NCI-H2029 treated with DMSO at 0.1 percent for 48 hours (cell line): ENCODE measurements at regions not wholly inside any gene's neighbourhood (a gene's known extent, or its start where the extent isn't known, plus 50 kb on each side); places are given as distances from the start of the nearest gene placed in this dataset.

Experiments used
- DNase-seq: peaks from one replicate; lab custom pipeline; 2025; lab: John Stamatoyannopoulos, UW

DNA sequence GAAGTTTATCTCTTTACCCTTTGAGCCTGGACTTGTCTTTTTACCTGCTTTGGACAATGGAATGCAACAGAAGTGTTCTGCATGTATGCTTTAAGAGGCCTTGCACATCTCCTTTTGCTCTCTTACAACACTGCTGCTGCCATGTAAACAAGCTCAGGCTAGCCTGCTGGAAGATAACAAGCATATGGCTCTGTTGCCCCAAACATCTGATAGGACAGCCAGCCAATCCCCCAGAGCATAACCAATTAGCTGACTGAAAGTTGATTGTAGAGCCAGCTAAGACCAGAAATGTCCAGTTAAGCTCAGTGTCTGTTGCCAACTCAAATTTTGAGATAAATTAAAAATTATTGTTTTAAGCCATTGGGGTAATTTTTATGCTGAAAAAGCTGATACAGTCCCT is 510.6 kb upstream of the CNKSR2 start:
- DNase-seq: no peak

GRCh38 chrX:20861113-20861512 is 513.1 kb upstream of the CNKSR2 start:
- no peak for DNase-seq

- no peak for DNase-seq
Measured at GRCh38 chrX:20857746-20858145, 516.5 kb upstream of the CNKSR2 start.

GRCh38 chrX:20838477-20838876 is 535.7 kb upstream of the CNKSR2 start:
- no peak for DNase-seq

- DNase-seq: no peak
Measured at GRCh38 chrX:20829665-20830491, 544.3 kb upstream of the CNKSR2 start.

- no peak for DNase-seq
Measured at GRCh38 chrX:20825984-20826383, 548.2 kb upstream of the CNKSR2 start.

DNA sequence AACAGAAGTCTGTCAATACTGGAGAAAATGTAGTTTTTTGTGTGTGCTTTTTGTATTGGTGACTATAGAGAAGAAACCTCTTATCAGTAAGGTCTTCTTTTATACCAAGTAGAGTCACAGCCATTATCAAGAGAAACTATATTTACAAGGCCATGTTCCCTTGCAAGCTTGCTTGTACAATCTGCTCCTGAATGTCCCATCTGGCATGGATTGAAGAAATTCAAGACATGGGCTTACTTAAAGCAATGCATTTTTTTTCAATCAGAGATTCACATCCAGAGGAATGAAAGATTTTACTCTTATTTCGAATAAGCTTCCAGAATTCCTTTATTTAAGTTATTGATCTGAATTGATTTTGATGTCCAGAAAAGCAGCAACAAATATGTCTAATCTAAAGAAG is 537.3 kb upstream of the RPS6KA3 start:
- DNase-seq: no peak

- no peak for DNase-seq
Measured at GRCh38 chrX:20802036-20802435, 535.3 kb upstream of the RPS6KA3 start.

- no peak for DNase-seq
Measured at GRCh38 chrX:20796450-20796849, 529.7 kb upstream of the RPS6KA3 start.

DNA sequence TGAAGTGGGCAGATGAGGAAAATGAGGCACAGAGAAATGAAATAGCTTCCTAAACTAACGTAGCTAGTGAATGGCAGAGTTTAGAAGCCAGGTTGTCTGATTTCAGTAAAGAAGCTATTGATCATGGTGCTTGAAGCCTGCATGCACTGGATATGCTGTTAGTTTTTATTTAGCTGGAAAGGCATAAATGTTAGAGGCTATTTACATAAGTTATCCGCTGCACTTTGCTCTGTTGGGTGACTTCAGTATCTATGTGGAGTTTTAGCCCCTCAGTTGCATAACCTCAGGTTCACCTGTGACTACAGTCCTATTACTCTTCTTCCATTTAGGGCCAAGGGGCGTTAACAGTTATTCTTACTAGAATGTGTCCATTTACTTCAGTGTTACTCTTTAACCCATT is 522.4 kb upstream of the RPS6KA3 start:
- no peak for DNase-seq

GRCh38 chrX:20767346-20767745 is 500.6 kb upstream of the RPS6KA3 start:
- no peak for DNase-seq

DNA sequence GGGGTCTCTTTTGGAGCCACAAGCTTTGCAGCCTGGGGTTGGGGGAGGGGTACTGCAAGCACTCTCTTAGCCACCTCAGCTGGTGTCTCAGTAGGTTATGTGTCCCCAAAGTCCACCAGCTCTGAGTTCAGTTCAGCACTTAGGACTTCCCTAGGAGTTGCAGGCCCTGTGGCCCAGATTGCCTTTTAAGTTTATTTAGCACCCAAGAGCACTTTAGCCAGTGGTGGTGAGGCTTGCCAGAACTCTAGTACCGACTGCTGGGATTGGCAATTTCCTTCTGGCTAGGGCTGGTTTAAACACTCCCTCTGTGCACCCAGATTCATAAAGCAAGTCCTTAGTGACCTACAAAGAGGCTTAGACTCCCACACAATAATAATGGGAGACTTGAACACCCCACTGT is 489.9 kb upstream of the RPS6KA3 start:
- DNase-seq: no peak

- no peak for DNase-seq
Measured at GRCh38 chrX:20753076-20753475, 486.4 kb upstream of the RPS6KA3 start.

GRCh38 chrX:20746690-20747089 is 480.0 kb upstream of the RPS6KA3 start:
- DNase-seq: no peak

DNA sequence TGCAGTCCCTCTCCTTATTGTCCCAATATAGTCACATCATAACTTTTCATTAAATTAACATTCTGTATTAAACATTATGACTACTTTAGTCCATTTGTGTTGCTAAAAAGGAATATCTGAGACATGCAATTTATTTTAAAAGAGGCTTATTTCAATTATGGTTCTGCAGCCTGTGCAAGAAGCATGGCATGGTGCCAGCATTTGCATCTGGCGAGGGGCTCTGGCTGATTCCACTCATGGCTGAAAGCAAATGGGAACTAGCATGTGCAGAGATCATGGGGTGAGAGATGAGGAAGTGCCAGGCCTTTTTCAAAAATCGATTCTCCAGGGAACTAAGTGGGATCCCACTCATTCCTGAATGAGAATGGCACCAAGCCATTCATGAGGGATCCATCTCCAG is 476.3 kb upstream of the RPS6KA3 start:
- DNase-seq: peak; percentile 6

DNA sequence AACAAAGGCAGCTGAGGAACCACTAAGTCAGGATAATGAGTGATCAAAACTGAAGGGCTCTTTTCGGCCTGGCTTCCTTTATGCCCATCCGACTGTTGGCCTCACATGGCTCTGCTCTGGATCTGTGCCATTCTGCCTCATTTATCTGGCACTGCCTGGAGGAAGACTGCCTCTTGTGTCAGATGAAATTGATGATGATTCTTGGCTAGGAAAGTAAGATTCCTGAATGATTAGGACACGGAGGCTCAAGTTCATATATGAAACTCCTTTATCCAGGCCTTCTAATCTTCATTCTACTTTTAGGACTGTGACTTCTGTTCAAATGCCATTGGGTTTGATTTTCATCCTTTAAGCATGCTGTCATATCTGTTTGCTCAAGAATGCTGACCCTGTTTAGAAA is 475.4 kb upstream of the RPS6KA3 start:
- DNase-seq: peak; percentile 84

GRCh38 chrX:20740443-20740842 is 473.7 kb upstream of the RPS6KA3 start:
- DNase-seq: no peak

- peak; percentile 19 for DNase-seq
Measured at GRCh38 chrX:20739038-20739745, 472.5 kb upstream of the RPS6KA3 start.

- DNase-seq: no peak
Measured at GRCh38 chrX:20729416-20729815, 462.7 kb upstream of the RPS6KA3 start.

- DNase-seq: no peak
Measured at GRCh38 chrX:20727447-20727846, 460.7 kb upstream of the RPS6KA3 start.

DNA sequence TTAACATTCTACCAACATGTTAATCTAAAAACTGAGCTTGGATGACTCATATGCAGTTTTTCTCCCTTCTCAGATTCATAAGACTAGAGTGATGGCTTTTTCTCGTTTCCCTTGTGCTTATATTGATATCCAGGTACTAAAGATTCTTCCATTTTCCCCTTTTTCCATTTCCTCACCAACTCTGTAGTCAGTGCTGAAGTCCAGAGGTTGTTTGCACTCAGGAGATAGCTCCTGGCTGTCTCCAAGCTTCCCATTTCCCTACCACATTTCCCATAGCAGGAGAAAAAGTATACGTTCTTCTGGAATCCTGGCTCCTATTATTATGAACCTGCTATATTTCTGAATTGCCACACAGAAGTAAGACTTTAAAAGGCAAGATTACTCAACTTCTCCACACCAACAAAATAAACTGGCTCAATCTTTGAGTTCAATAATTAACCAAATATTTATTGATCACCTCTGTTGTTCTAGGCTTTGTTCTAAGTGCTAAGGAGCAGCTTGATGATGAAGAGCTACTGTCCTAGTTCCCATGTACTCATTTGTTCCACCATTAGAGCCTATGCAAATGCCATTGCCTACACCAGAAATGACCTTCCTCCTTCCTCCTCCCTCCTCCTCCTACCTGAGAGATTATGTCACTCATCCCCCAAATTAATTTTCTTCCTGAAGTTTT is 454.4 kb upstream of the RPS6KA3 start:
- no peak for DNase-seq

GRCh38 chrX:20718592-20719380 is 452.1 kb upstream of the RPS6KA3 start:
- DNase-seq: no peak
